Activated naive CD8-positive, alpha-beta T cell treated with anti-CD3 and anti-CD28 coated beads, Interleukin-2, amount 10 ng/mL, durations not matched to agents 7 days and 5 days (primary cell): ENCODE measurements at regions not wholly inside any gene's neighbourhood (a gene's known extent, or its start where the extent isn't known, plus 50 kb on each side); places are given as distances from the start of the nearest gene placed in this dataset.

Experiments
- ATAC-seq: fragments of 150-1000 bp; cut with Tn5 transposase; one replicate; pipeline ENCODE4 v1.10.0; 2021; ENCODE audit warnings: low read depth, moderate library complexity
- POLR2A ChIA-PET: fragments of 350-600 bp; sonication (Branson Sonifier 250); formaldehyde crosslinking; loops from one replicate; lab custom pipeline; 2021; ENCODE audit warnings: antibody characterized with exemption; lab: Charles Lee
- DNase-seq: peaks from one replicate; pipeline ENCODE4 v3.0.0; 2021
- H3K27ac Mint-ChIP-seq: one replicate; pipeline ENCODE4 v1.8.0; 2022; ENCODE audit warnings: mild to moderate bottlenecking, mixed read lengths
- H3K27me3 Mint-ChIP-seq: one replicate; pipeline ENCODE4 v1.8.0; 2022; ENCODE audit warnings: mild to moderate bottlenecking, moderate library complexity, mixed read lengths
- H3K36me3 Mint-ChIP-seq: one replicate; pipeline ENCODE4 v1.8.0; 2021; ENCODE audit warnings: mild to moderate bottlenecking, mixed read lengths
- H3K4me1 Mint-ChIP-seq: one replicate; pipeline ENCODE4 v1.8.0; 2021; ENCODE audit warnings: mixed read lengths
- H3K4me3 Mint-ChIP-seq: one replicate; pipeline ENCODE4 v1.8.0; 2022; ENCODE audit warnings: mild to moderate bottlenecking, moderate library complexity, mixed read lengths
- H3K9me3 Mint-ChIP-seq: one replicate; pipeline ENCODE4 v1.8.0; 2021; ENCODE audit warnings: mixed read lengths

DNA sequence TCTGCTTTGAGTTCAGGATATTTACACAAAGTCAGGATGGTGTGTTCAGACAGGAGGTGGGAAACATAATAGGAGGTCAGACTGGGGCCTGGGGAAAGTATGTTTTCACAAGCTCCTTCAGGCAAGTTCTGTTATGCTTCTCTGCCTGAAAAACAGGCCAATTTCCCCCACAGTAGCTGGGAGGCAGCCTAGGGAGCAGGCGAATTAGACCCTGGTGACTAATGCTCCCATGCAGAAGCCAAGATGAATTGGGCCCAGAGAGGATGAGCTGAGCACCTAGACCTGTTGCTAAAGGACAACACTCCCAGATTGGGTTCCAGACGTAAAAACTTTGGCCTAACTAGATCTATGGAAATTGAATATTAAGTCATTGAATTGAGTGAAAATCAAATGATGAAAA lies 142.2 kb upstream of the MAP3K7 start:
- DNase-seq, result no peak
- H3K9me3 Mint-ChIP-seq, result no peaks in the 10 kb centered on the region
- POLR2A ChIA-PET, result no interaction called here
- H3K4me3 Mint-ChIP-seq, result no peak overlapping the region
- H3K36me3 Mint-ChIP-seq, result no peaks in the 10 kb centered on the region
- no peak for ATAC-seq
- peaks cover 3% of the 10 kb centered on the region for H3K27me3 Mint-ChIP-seq
- no peak overlapping the region for H3K27ac Mint-ChIP-seq
- H3K4me1 Mint-ChIP-seq, result no peaks in the 10 kb centered on the region

DNA sequence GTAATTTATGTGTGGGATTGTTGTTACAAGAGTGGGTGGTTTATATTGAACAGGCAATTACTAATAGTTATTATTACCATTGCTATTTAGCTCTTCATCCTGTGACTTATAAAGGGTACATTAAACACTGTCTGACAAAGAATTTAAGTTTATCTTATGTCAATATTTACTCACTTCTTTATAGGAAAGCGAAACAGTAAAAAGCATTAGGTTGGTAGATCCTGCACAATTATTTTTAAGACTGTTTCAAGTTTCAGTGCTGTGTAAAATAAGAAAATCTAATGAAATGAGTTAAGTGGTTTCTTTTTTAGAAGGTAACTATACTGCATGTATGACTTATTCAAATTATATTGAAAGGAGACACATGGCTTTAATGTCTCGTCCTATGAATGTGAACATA lies 135.8 kb upstream of the MAP3K7 start:
- Mint-ChIP-seq H3K4me1 (no peaks in the 10 kb centered on the region), H3K27me3 (peaks cover 9% of the 10 kb centered on the region), H3K9me3 (no peaks in the 10 kb centered on the region), H3K4me3 (no peak overlapping the region), H3K27ac (no peak overlapping the region), H3K36me3 (no peaks in the 10 kb centered on the region)
- ATAC-seq (no peak), DNase-seq (no peak)
- POLR2A ChIA-PET, result no interaction called here

DNA sequence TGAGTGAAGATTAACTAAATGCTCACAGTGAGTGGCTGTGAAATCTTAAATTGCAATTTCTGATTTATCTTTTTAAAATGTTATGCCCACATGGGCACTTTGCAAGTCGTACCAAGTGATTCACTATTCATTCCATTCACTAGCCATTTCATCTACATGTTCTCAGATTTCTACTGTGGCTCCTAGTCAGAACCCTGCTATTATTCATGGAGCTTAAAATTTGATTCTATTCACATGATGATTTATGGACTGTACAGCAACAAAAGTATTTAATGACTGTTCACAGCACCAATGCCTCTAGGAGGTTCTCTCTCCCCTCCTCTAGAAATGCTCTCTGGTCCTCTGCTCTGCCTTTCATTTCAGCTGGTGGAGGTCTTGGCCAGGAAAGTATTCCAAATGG lies 133.5 kb upstream of the MAP3K7 start:
- H3K4me3 Mint-ChIP-seq, result no peak overlapping the region
- no peak for ATAC-seq
- no peaks in the 10 kb centered on the region for H3K36me3 Mint-ChIP-seq
- H3K27me3 Mint-ChIP-seq, result peaks cover 15% of the 10 kb centered on the region
- H3K4me1 Mint-ChIP-seq, result no peaks in the 10 kb centered on the region
- H3K27ac Mint-ChIP-seq, result no peak overlapping the region
- POLR2A ChIA-PET, result no interaction called here
- no peak for DNase-seq
- H3K9me3 Mint-ChIP-seq, result no peaks in the 10 kb centered on the region

DNA sequence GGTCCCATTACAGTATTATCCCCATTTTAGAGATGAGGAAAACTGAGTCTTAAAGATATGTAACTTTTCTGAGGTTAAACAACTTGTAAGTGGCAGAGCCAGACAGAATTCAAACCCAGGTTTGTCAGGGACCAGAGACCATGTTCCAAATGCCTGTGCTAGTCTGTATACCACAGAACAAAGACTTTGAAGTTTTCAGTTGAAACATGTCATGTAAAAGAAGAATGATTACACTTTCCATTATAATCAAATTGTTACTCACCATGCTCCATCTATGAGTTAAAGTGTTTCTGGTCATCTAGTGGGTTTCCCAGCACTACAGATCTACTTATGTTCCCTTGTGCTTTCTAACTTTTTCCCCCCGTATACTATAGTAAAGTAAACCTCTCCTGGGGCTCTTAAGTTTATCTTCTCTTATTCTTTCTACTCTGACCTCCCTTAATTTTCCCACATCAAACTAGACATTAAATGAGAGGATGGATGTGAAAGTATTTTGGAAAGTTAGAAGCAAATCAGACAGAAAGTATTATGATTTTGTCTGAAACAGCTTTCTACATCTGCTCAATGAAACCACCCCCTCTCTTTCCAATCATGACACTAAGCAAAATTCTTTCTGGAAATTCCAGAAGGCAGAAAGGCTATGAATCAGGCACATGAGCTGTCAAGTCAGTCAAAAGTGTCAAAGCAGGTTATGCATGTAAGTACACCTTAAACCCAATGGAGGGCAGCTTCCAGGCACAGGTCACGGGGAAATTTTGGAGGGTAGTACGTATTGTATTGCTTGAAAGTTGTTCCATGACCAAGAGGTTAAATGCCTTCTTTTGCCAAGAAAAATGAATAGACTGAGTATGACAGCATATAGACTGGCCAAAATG lies 132.7 kb upstream of the MAP3K7 start:
- no peaks in the 10 kb centered on the region for H3K36me3 Mint-ChIP-seq

DNA sequence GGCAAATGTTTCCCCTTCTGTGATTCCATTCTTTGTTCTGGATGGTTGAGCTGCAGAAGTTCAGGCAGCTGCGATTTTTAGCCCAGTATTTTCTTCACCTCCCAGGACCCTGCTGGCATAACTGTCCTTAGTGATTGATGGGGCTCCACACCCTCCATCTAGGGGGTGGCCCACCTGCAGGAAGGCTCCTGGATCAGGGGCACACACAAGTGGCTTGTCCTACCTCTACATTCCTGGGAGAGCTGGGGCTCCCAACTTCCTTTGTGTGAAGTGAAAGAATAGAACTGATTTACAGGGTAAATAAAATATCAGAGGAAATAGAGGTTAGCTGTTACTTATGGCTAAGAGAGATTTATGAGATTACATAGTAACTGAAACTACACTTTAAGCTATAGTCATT lies 129.5 kb upstream of the MAP3K7 start:
- ATAC-seq (no peak), DNase-seq (no peak)
- H3K4me1 Mint-ChIP-seq, result no peaks in the 10 kb centered on the region
- H3K36me3 Mint-ChIP-seq, result no peaks in the 10 kb centered on the region
- no peak overlapping the region for H3K27ac Mint-ChIP-seq
- POLR2A ChIA-PET, result no interaction called here
- H3K9me3 Mint-ChIP-seq, result no peaks in the 10 kb centered on the region
- H3K27me3 Mint-ChIP-seq, result peaks cover 16% of the 10 kb centered on the region
- no peak overlapping the region for H3K4me3 Mint-ChIP-seq

More for the DNA sequence above, 132.7 kb upstream of the MAP3K7 start:
- Mint-ChIP-seq H3K27ac (no peak overlapping the region), H3K27me3 (peaks cover 12% of the 10 kb centered on the region), H3K4me1 (no peaks in the 10 kb centered on the region), H3K4me3 (no peak overlapping the region), H3K9me3 (no peaks in the 10 kb centered on the region)
- DNase-seq (no peak), ATAC-seq (no peak)
- POLR2A ChIA-PET, result no interaction called here

DNA sequence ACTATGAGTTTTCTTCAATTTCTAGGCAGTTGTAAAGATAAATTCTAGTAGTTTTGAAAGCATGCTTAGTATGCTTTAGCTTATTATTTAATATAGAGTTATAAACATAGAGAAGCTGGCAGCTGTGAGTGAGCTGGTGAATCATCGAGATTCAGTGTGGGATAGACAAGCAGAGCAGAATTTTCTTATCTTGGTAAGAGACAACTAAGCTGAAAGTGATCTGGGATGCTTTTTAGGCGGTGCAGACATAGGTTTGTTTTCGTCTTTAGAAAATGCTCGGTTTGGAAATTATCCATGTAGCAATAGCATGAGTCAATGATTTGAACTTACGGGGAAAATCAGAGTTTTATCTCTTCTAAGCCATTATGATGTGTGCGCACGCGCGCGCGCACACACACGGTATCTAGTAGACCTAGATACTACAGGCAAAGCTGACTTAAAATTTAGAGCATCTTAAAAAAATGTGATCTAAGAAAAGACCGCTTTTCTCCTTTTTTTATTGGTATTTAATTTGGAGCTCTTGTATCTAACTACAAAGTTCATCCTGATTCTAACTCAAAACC lies 128.3 kb upstream of the MAP3K7 start:
- Mint-ChIP-seq H3K27ac (no peak overlapping the region), H3K4me1 (no peaks in the 10 kb centered on the region), H3K4me3 (no peak overlapping the region), H3K27me3 (peaks cover 14% of the 10 kb centered on the region), H3K9me3 (no peaks in the 10 kb centered on the region), H3K36me3 (no peaks in the 10 kb centered on the region)
- POLR2A ChIA-PET, result no interaction called here
- ATAC-seq, result no peak
- DNase-seq, result no peak

DNA sequence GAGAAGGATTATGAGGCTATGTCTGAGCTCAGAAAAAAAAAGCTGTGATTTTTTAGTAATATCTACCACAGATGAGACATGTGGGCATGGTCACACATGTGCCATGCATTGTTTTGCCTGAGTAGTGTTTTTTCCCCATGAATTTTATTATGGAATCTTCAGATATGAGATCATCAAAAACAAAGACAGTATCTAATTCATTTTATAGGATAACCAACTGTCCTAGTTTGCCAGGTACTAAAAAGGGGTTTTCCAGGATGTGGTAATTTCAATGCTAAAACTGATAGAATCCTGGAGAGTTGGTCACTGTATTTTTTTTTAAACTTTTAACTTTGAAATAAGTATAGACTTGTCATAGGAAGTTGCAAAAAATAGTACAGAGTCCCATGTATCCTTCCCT lies 127.4 kb upstream of the MAP3K7 start:
- DNase-seq (no peak), ATAC-seq (no peak)
- Mint-ChIP-seq H3K36me3 (no peaks in the 10 kb centered on the region), H3K4me3 (no peak overlapping the region), H3K9me3 (no peaks in the 10 kb centered on the region), H3K27me3 (peaks cover 14% of the 10 kb centered on the region), H3K4me1 (no peaks in the 10 kb centered on the region), H3K27ac (no peak overlapping the region)
- POLR2A ChIA-PET, result no interaction called here

DNA sequence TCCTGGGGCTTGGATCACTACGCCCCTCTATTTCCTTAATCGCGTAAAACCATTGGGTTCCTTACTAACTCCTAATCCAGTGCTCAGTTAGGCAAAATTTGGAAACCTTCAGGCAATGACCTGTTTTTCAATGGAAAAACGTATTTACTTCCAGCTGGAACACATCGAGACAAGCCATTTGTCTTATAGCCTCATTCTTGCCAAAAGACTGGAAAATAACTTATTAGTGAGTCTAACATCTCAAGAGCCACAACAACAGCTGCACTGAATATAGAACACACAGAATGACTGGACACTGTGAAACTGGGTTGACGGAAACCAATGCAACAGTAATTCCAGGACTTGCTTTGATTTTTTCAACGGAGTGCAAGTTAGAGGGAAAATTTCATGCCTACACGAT lies 125.2 kb upstream of the MAP3K7 start:
- Mint-ChIP-seq H3K36me3 (no peaks in the 10 kb centered on the region), H3K27me3 (peaks cover 17% of the 10 kb centered on the region), H3K4me1 (no peaks in the 10 kb centered on the region), H3K4me3 (no peak overlapping the region), H3K9me3 (no peaks in the 10 kb centered on the region), H3K27ac (no peak overlapping the region)
- POLR2A ChIA-PET, result no interaction called here
- DNase-seq, result no peak
- no peak for ATAC-seq

DNA sequence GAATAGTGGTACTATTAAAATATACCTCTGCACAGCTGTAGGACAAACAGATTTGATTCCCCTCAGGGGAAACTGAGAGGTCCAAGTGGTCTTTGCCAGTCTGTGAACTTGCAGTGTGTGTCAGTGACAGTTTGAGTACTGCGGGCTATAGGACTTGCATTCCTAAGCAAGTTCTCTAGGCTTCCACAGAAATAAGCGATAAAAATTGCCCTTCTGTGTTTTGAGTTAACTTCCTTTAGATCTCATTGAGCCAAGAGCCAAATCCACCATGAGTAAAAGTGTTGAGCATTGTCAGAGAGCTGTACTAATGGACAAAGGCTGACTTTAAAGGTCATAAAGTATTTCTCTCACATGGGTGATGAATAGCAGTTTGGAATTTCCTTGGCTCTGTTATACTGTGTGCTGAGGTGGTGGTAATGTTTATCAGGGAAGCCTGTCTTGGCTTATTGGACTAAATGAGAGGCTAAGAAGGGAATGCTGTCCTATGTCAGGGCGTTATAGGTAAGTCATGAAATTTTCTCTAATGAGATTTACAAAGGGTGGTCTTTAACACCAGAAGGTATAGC lies 122.6 kb upstream of the MAP3K7 start:
- Mint-ChIP-seq H3K27me3 (peaks cover 14% of the 10 kb centered on the region), H3K4me3 (no peak overlapping the region), H3K9me3 (no peaks in the 10 kb centered on the region), H3K4me1 (no peaks in the 10 kb centered on the region), H3K27ac (no peak overlapping the region), H3K36me3 (no peaks in the 10 kb centered on the region)
- no peak for ATAC-seq
- no peak for DNase-seq
- POLR2A ChIA-PET, result no interaction called here

DNA sequence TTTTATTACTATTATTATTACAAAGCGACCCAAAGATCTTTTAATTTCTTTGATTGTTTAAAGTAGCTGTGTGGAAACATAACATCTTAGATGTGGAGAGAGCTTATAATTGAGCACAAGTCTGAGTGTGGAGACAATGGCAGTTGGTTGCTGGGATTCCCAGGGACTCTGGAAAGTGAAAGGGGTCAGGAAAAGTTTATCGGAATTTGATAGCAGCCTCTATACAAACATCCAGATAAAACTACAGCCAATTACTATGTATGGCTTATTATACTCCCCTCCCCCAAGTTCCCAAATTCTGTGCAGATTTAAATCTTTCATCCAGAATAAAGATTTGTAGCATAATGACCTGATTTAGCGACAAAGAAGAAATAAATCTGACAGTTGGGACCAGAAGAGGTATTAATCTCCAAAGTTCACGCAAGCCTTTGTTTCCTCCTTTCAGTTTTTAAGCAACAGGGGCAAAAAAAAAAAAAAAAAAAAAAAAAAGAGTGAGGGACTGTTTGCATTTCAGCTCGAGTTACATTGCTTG lies 121.4 kb upstream of the MAP3K7 start:
- POLR2A ChIA-PET, result no interaction called here
- H3K27ac Mint-ChIP-seq, result no peak overlapping the region
- no peak overlapping the region for H3K4me3 Mint-ChIP-seq
- H3K27me3 Mint-ChIP-seq, result peaks cover 14% of the 10 kb centered on the region
- no peaks in the 10 kb centered on the region for H3K9me3 Mint-ChIP-seq
- ATAC-seq (no peak), DNase-seq (no peak)
- no peaks in the 10 kb centered on the region for H3K36me3 Mint-ChIP-seq
- no peaks in the 10 kb centered on the region for H3K4me1 Mint-ChIP-seq

DNA sequence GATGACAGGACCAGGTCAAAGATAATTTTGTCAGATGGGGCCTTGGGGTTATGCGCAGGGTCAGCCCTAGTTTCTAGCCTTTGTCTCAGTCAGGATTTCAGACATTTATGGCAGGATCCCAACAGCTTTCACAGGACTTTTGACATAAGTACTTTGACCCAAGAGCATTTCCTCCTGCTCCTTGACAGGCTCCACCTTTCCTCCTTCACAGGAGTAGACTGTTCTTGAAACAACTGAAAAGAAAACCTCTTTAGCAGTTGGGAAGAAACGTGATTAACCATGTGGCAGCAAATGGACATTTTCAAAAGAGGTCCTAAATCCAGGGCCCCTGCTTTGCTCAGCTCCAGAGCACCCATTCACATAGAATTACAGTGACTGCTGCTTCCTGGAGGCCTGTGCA lies 120.4 kb upstream of the MAP3K7 start:
- H3K4me3 Mint-ChIP-seq, result no peak overlapping the region
- H3K27ac Mint-ChIP-seq, result no peak overlapping the region
- ATAC-seq (no peak), DNase-seq (no peak)
- POLR2A ChIA-PET, result no interaction called here
- H3K27me3 Mint-ChIP-seq, result peaks cover 12% of the 10 kb centered on the region
- H3K9me3 Mint-ChIP-seq, result no peaks in the 10 kb centered on the region
- H3K4me1 Mint-ChIP-seq, result no peaks in the 10 kb centered on the region
- no peaks in the 10 kb centered on the region for H3K36me3 Mint-ChIP-seq

DNA sequence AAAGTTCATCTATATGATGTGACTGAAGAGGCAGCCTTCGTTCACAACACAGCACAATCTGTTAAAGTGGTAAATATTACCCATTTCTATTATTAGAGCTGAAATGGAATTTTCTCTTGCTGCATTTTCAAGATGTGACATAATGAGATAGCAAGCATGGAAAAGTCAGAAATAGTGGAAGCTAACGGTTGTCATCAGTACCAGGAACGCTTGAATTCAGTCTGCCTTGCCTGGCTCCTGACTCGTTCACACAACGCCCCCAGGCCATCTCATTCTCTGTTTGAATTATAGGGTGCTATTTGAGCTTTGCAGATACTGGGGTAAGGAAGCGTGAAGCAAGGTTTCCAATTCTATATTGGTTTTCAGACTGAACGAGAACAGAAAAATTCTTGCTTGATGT lies 116.5 kb upstream of the MAP3K7 start:
- no peak for DNase-seq
- H3K27ac Mint-ChIP-seq, result no peak overlapping the region
- POLR2A ChIA-PET, result no interaction called here

DNA sequence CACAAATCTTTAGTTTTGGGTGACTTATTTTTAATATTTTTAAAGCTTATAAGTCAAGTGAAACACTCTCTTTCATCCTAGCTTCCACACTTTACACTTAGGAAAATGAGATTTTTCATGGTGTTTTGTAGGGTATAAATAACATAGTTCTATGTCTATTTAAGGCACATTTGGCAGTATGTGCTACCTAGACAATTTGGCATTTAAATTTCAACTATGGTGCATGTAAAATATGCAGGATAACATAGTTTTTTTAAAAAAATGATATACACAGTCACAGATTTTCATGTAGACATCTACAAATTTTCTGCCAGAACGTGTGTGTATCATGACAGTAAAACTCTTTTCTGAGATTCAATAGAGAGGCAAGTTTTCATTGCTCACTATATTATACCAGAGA lies 115.1 kb upstream of the MAP3K7 start:
- H3K9me3 Mint-ChIP-seq, result no peaks in the 10 kb centered on the region
- H3K4me1 Mint-ChIP-seq, result peaks cover 9% of the 10 kb centered on the region
- POLR2A ChIA-PET, result no interaction called here
- DNase-seq (no peak), ATAC-seq (no peak)
- H3K4me3 Mint-ChIP-seq, result no peak overlapping the region
- no peaks in the 10 kb centered on the region for H3K36me3 Mint-ChIP-seq
- no peak overlapping the region for H3K27ac Mint-ChIP-seq
- H3K27me3 Mint-ChIP-seq, result peaks cover 7% of the 10 kb centered on the region

More for the DNA sequence above, 116.5 kb upstream of the MAP3K7 start:
- Mint-ChIP-seq H3K36me3 (no peaks in the 10 kb centered on the region), H3K4me3 (no peak overlapping the region), H3K4me1 (peaks cover 9% of the 10 kb centered on the region), H3K9me3 (no peaks in the 10 kb centered on the region), H3K27me3 (peaks cover 7% of the 10 kb centered on the region)
- ATAC-seq, result no peak
